GM12891 (cell line): ENCODE measurements at regions not wholly inside any gene's neighbourhood (a gene's known extent, or its start where the extent isn't known, plus 50 kb on each side); places are given as distances from the start of the nearest gene placed in this dataset.

Experiments
- POLR2A ChIP-seq: IDR thresholded peaks from 2 replicates; pipeline ENCODE4 v1.6.1; 2011; ENCODE audit warnings: low read depth, low read length, control low read depth
- POLR2AphosphoS5 ChIP-seq: IDR thresholded peaks from 2 replicates; pipeline ENCODE4 v1.6.1; 2011; ENCODE audit warnings: low read depth, low read length, control low read depth

- TF ChIP-seq POLR2A, result no peak
- TF ChIP-seq POLR2AphosphoS5, result no peak
Measured at GRCh38 chr11:69553416-69554357, 72.2 kb downstream of the LINC01488 start.
